Activated CD4-positive, alpha-beta memory T cell treated with anti-CD3 and anti-CD28 coated beads, Interleukin-2, amount 10 ng/mL, durations not matched to agents 7 days and 5 days (primary cell): ENCODE measurements at regions not wholly inside any gene's neighbourhood (a gene's known extent, or its start where the extent isn't known, plus 50 kb on each side); places are given as distances from the start of the nearest gene placed in this dataset.

Source experiments
- CTCF ChIA-PET: fragments of 350-600 bp; sonication (Branson Sonifier 250); formaldehyde crosslinking; loops from one replicate; lab custom pipeline; 2021; ENCODE audit warnings: antibody characterized with exemption, inconsistent platforms; lab: Charles Lee
- POLR2A ChIA-PET: fragments of 350-600 bp; sonication (Branson Sonifier 250); formaldehyde crosslinking; loops from one replicate; lab custom pipeline; 2021; ENCODE audit warnings: antibody characterized with exemption; lab: Charles Lee
- DNase-seq: peaks from one replicate; pipeline ENCODE4 v3.0.0-alpha.2; 2020
- H3K27ac Mint-ChIP-seq: one replicate; pipeline ENCODE4 v1.8.0; 2021; ENCODE audit warnings: mild to moderate bottlenecking, mixed read lengths
- H3K27me3 Mint-ChIP-seq: one replicate; pipeline ENCODE4 v1.8.0; 2021; ENCODE audit warnings: mixed read lengths
- H3K36me3 Mint-ChIP-seq: one replicate; pipeline ENCODE4 v1.8.0; 2021; ENCODE audit warnings: low read depth, mixed read lengths
- H3K4me1 Mint-ChIP-seq: one replicate; pipeline ENCODE4 v1.8.0; 2021; ENCODE audit warnings: mixed read lengths
- H3K4me3 Mint-ChIP-seq: one replicate; pipeline ENCODE4 v1.8.0; 2021; ENCODE audit warnings: mild to moderate bottlenecking, mixed read lengths
- H3K9me3 Mint-ChIP-seq: one replicate; pipeline ENCODE4 v1.8.0; 2021; ENCODE audit warnings: mixed read lengths

DNA sequence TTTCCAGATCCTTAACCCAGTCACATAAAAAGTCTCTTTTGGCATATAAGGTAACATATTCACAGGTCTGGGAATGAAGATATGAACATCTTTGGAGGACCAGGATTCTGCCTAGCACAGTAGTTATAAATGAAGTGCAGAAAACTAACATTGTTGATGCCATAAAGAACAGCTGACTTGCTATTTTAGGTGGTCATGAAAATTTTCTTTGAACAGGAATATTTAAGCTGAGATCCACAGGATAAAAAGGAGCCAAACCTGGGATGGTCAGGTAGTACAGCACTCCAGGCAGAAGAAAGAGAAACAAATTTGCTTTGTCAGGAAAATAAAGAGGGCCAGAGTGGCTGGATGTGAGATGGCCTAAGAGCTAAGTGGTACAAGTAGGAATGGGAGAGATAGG is 80.0 kb downstream of the CENPW start:
- Mint-ChIP-seq H3K9me3 (peaks cover 2% of the 10 kb centered on the region), H3K36me3 (no peaks in the 10 kb centered on the region), H3K27ac (no peak overlapping the region), H3K4me1 (no peaks in the 10 kb centered on the region), H3K27me3 (no peaks in the 10 kb centered on the region), H3K4me3 (no peak overlapping the region)
- no peak for DNase-seq
- ChIA-PET POLR2A (no interaction called here), CTCF (no interaction called here)

DNA sequence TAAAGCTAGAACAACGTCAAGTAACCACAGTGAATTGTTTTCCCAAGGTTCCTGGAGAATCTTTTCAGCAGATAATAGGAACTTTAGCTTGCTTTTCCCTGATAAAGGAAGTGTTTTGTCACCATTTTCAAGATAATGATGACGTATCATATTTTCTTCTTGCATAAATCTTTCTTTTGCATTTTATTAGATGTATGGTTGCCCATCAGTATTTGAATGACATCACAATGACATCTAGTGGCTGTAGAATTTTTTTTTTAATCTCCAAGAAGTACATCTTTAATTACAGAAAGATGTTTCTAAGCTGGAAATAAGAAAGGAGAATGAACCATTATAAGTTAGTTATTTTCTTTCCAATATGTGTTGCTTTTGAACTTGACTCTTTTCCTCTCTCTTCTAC is 83.0 kb downstream of the CENPW start:
- ChIA-PET CTCF (no interaction called here), POLR2A (interaction anchor here (1.0 kb wide), 1 partner anchor 180 kb away, joined by 3 read pairs; no protein-coding TSS in a partner anchor)
- no peaks in the 10 kb centered on the region for H3K36me3 Mint-ChIP-seq
- no peaks in the 10 kb centered on the region for H3K4me1 Mint-ChIP-seq
- H3K4me3 Mint-ChIP-seq: no peak overlapping the region
- H3K27ac Mint-ChIP-seq: no peak overlapping the region
- DNase-seq: no peak
- H3K27me3 Mint-ChIP-seq: no peaks in the 10 kb centered on the region
- no peaks in the 10 kb centered on the region for H3K9me3 Mint-ChIP-seq

DNA sequence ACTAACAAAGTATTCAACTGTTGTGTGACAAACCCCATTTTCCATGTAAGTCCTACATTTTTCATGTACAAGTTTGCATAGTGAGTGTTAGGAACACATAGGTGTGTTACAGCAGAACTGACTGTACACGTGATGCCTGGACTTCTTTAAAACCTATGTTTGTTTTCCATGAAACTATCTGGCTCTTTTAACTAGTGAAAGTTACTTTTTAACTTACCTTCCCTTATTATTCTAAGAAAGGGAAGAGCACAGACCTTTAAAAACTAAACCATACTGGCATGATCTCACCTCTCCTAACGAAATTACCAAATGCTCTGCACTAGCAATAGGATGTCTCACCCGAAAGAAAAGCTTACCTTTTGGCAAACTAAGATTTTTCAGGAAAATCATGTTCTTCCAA is 87.8 kb downstream of the CENPW start:
- H3K4me1 Mint-ChIP-seq: no peaks in the 10 kb centered on the region
- H3K27me3 Mint-ChIP-seq: no peaks in the 10 kb centered on the region
- no peaks in the 10 kb centered on the region for H3K9me3 Mint-ChIP-seq
- H3K27ac Mint-ChIP-seq: no peak overlapping the region
- CTCF ChIA-PET: no interaction called here
- no peaks in the 10 kb centered on the region for H3K36me3 Mint-ChIP-seq
- POLR2A ChIA-PET: no interaction called here
- H3K4me3 Mint-ChIP-seq: no peak overlapping the region
- no peak for DNase-seq

DNA sequence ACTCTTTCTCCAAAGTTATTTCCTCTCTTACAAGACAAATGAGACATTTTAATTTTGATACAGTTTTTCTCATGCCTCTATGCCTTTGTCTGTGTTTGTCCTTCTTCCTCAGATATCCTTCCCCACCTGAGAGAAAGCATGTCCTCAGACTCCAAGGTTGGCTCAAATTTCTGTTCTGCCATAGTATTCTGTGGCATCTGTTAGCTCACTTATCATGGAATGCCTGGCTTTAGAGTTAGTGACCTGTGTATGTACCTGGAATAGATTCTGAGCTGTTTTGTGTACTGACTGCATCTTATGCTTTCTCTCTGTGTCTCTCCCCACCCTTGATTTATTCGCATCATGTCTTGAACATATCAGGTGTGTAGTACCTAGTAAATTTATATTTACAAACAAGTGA is 90.0 kb downstream of the CENPW start:
- Mint-ChIP-seq H3K4me1 (no peaks in the 10 kb centered on the region), H3K27me3 (no peaks in the 10 kb centered on the region), H3K4me3 (no peak overlapping the region), H3K27ac (no peak overlapping the region), H3K36me3 (no peaks in the 10 kb centered on the region), H3K9me3 (no peaks in the 10 kb centered on the region)
- DNase-seq: no peak
- CTCF ChIA-PET: no interaction called here
- POLR2A ChIA-PET: no interaction called here

DNA sequence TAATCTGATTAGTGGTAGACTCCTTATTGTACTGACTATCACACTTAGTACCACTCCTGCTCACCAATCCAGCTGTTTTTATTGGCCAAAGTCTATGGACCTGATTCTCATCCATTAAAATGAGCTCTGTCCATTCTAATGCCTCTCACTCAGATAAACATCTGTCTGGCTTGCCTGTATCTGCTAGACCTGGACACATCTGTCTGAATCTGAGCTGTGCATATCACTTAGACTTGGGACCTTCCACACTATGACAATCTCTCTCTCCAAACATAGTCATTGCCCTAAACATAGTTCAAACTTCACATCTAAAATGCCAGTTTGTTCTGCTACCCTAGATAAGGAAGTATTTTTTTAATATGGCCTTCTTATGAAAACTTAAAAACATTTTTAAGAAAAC is 92.6 kb downstream of the CENPW start:
- DNase-seq: no peak
- H3K9me3 Mint-ChIP-seq: no peaks in the 10 kb centered on the region
- no peaks in the 10 kb centered on the region for H3K4me1 Mint-ChIP-seq
- CTCF ChIA-PET: no interaction called here
- no peaks in the 10 kb centered on the region for H3K27me3 Mint-ChIP-seq
- H3K36me3 Mint-ChIP-seq: no peaks in the 10 kb centered on the region
- no peak overlapping the region for H3K27ac Mint-ChIP-seq
- POLR2A ChIA-PET: no interaction called here
- no peak overlapping the region for H3K4me3 Mint-ChIP-seq

DNA sequence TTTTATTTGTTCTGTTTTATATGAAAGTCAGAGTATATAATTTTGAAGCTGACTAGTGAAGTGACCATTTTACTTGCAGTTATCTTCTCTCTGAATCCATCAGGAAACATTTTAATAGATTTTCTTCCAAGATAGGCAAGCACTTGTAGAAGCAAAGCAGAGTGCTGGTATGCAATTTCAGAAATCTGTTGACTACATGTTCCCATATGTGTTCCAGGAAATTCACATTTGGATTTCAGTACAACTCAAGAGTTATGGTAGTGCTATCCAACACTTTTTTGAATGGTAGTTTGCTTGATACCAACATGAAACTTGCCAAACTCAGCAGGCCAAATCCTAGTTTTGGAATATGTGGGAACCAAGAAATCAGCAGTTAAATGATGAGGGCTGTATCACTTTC is 94.0 kb downstream of the CENPW start:
- no peak overlapping the region for H3K27ac Mint-ChIP-seq
- ChIA-PET CTCF (no interaction called here), POLR2A (no interaction called here)
- no peak for DNase-seq
- no peaks in the 10 kb centered on the region for H3K4me1 Mint-ChIP-seq
- no peaks in the 10 kb centered on the region for H3K36me3 Mint-ChIP-seq
- H3K27me3 Mint-ChIP-seq: no peaks in the 10 kb centered on the region
- H3K4me3 Mint-ChIP-seq: no peak overlapping the region
- H3K9me3 Mint-ChIP-seq: no peaks in the 10 kb centered on the region

DNA sequence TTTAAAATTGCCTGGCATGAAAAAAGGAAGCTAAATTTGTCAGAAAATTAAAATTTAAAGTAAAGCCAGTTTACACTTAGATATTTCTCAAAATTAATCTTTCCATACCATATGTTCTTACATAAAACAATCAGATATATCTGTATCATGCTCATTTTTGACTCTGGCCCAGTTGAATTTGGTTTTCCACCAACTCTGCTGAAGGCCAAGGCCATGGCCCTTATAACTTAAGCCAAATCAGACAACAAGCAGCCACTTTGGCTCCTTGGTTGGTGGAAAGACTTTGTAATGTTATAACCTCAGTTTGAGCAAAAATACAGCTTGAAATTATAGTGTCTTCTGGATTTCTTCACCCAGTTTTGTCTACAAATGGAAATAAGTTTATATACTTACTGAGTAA is 97.3 kb downstream of the CENPW start:
- POLR2A ChIA-PET: no interaction called here
- Mint-ChIP-seq H3K4me3 (no peak overlapping the region), H3K9me3 (peaks cover 1% of the 10 kb centered on the region), H3K36me3 (no peaks in the 10 kb centered on the region), H3K27ac (no peak overlapping the region), H3K4me1 (no peaks in the 10 kb centered on the region), H3K27me3 (no peaks in the 10 kb centered on the region)
- DNase-seq: no peak
- CTCF ChIA-PET: no interaction called here

DNA sequence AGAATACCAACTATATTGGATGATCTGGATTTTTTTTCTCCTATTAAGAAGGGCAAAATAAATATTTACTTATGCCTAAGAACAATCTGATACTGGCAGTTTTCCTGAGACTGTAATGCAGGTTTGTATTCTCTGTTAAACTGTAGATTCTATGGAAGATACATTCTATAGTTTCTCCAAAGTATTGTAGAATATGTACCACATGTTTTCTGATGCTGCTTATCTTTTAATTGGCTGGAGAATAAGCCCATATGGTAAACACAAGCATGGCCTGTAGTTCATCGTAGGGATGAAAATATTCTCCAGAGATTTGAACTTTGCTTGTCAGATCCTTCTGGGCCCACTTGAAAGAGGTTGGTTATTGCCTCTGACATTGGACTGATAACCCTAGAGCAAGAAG is 99.1 kb downstream of the CENPW start:
- DNase-seq: no peak
- ChIA-PET CTCF (no interaction called here), POLR2A (no interaction called here)
- H3K27me3 Mint-ChIP-seq: peaks cover 1% of the 10 kb centered on the region
- H3K9me3 Mint-ChIP-seq: peaks cover 5% of the 10 kb centered on the region
- H3K36me3 Mint-ChIP-seq: no peaks in the 10 kb centered on the region
- no peaks in the 10 kb centered on the region for H3K4me1 Mint-ChIP-seq
- H3K27ac Mint-ChIP-seq: no peak overlapping the region
- H3K4me3 Mint-ChIP-seq: no peak overlapping the region

DNA sequence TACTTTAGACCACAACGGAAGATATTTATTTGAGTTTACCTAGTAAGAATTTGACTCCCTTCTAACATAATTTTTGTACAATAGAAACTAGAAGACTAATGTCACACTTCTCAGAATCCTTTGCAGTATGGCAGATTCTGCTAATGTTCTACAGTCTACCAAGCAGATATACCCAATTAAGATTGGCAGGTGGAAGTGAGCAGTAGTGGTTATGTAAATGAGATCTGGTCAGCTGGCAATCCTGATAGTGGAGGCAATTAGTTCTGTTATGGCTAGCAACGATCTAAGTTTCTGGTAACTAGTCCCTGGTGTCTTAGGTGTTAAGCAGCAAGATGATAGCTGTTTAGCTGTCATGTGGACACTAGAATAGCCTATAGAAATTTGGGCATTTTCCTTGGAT is 101.0 kb downstream of the CENPW start:
- Mint-ChIP-seq H3K4me1 (no peaks in the 10 kb centered on the region), H3K4me3 (no peak overlapping the region), H3K27me3 (peaks cover 1% of the 10 kb centered on the region), H3K9me3 (peaks cover 5% of the 10 kb centered on the region), H3K27ac (no peak overlapping the region), H3K36me3 (no peaks in the 10 kb centered on the region)
- DNase-seq: no peak
- ChIA-PET POLR2A (no interaction called here), CTCF (no interaction called here)

DNA sequence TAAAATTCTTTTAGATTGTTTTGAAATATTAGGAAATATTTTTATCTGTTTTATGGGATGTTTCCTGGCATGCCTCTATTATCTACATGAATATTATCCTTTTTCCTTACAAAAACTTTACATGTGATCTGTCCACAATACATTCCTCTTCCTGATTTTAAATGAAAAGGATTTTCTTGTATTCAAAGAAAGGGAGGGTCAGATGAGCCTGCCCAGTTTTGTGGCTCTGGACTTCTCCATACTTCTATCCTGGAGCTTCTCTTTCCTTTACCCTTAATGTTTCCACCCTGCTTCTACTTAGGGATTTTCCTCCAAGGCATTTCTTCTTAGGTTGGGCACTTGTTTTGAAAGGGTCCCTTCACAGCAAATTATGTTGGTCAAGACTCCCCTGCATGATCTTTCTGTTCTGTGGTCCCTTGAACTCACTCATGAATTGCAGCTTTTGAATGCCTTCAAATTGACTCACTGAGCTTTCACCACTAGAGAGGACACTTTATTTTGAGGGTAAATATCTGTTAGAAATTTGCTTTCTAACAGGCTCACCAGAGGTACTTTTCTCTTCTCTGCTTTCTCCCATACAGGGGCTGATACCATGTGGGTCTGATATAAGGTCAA is 104.9 kb downstream of the CENPW start:
- Mint-ChIP-seq H3K36me3 (no peaks in the 10 kb centered on the region), H3K27ac (no peak overlapping the region), H3K27me3 (peaks cover 1% of the 10 kb centered on the region), H3K4me3 (no peak overlapping the region), H3K9me3 (peaks cover 5% of the 10 kb centered on the region), H3K4me1 (no peaks in the 10 kb centered on the region)
- ChIA-PET CTCF (no interaction called here), POLR2A (no interaction called here)
- DNase-seq: no peak

DNA sequence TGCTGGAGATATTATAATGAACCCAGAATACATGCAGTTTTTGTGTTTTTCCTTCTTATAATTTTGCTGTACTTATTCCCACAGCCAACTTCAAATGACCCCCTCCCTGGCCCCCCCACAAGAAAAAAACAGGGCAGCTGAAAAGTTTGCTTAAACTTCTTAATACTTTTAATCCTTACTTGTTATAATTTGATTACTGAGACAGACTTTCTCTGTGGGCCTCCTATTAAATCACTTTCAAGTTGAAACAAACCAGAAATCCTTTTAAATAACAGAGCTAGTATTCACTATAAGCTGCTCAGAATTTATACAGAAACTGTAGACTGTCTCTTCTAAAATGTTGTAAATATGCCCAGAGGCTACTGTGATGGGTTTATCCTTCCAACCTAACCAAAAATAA is 106.3 kb downstream of the CENPW start:
- CTCF ChIA-PET: no interaction called here
- H3K4me3 Mint-ChIP-seq: no peak overlapping the region
- no peak overlapping the region for H3K27ac Mint-ChIP-seq
- peaks cover 1% of the 10 kb centered on the region for H3K27me3 Mint-ChIP-seq
- DNase-seq: no peak
- peaks cover 5% of the 10 kb centered on the region for H3K9me3 Mint-ChIP-seq
- no peaks in the 10 kb centered on the region for H3K4me1 Mint-ChIP-seq
- POLR2A ChIA-PET: no interaction called here
- H3K36me3 Mint-ChIP-seq: no peaks in the 10 kb centered on the region

DNA sequence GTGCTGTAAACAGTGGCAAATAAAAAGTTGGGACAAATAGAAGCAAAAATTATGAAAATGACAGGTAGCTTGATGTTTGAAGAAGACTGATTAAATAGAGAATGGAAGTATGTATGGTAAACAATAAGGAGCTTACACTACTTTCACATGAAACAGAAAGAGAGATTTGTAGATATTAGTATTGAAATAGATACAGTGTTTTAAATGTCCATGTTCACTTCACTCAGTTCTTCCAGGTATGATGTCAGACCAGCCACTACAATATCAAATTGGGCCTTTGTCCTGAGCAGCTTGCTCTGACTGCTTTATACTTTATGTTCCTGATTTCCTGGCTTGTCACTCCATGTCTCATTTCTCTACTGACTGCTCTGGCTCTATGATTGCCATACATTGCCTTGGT is 107.5 kb downstream of the CENPW start:
- H3K27ac Mint-ChIP-seq: no peak overlapping the region
- H3K4me3 Mint-ChIP-seq: no peak overlapping the region
- peaks cover 2% of the 10 kb centered on the region for H3K9me3 Mint-ChIP-seq
- POLR2A ChIA-PET: no interaction called here
- H3K4me1 Mint-ChIP-seq: no peaks in the 10 kb centered on the region
- no peak for DNase-seq
- CTCF ChIA-PET: no interaction called here
- peaks cover 1% of the 10 kb centered on the region for H3K27me3 Mint-ChIP-seq
- no peaks in the 10 kb centered on the region for H3K36me3 Mint-ChIP-seq

DNA sequence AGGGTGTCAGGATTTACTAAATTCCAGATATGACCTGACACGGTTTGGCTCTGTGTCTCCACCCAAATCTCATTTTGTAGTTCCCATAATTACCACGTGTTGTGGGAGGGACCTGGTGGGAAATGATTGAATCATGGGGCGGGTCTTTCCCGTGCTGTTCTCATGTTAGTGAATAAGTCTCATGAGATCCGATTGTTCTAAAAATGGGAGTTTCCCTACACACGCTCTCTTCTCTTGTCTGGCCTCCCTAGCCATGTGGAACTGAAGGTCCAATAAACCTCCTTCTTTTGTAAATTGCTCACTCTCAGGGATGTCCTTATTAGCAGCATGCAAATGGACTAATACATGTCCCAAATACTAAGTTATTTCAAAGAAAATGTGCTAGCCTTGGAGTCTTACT is 121.1 kb downstream of the CENPW start:
- Mint-ChIP-seq H3K4me1 (no peaks in the 10 kb centered on the region), H3K27ac (no peak overlapping the region), H3K9me3 (no peaks in the 10 kb centered on the region), H3K27me3 (no peaks in the 10 kb centered on the region), H3K36me3 (no peaks in the 10 kb centered on the region), H3K4me3 (no peak overlapping the region)
- ChIA-PET CTCF (no interaction called here), POLR2A (no interaction called here)
- no peak for DNase-seq

DNA sequence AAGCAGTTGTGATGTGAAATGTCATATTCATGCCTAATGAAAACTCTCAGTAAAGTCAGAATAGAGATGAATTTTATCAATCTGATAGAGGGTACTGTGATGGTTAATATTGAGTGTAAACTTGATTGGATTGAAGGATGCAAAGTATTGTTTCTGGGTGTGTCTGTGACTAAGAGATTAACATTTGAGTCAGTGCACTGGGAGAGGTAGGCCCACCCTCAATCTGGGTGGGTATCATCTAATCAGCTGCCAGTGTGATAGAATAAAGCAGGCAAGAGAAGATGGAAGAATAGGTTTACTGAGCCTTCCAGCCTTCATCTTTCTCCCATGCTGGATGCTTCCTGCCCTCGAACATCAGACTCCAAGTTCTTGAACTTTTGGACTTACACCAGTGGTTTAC is 124.3 kb downstream of the CENPW start:
- Mint-ChIP-seq H3K9me3 (no peaks in the 10 kb centered on the region), H3K4me1 (no peaks in the 10 kb centered on the region), H3K27ac (no peak overlapping the region), H3K27me3 (no peaks in the 10 kb centered on the region), H3K36me3 (no peaks in the 10 kb centered on the region), H3K4me3 (no peak overlapping the region)
- DNase-seq: no peak
- ChIA-PET CTCF (no interaction called here), POLR2A (no interaction called here)
